GM19397 (cell line): ENCODE measurements at regions not wholly inside any gene's neighbourhood (a gene's known extent, or its start where the extent isn't known, plus 50 kb on each side); places are given as distances from the start of the nearest gene placed in this dataset.
"Not testable (repeated sequence)": the region's sequence is repeated elsewhere in the genome, so short reads cannot be mapped to it uniquely, and the experiment has no call there.

ENCODE experiments used
- ATAC-seq: cut with Tn5 transposase; IDR thresholded peaks from one replicate; pipeline ENCODE4 v1.9.1; 2021; ENCODE audit warnings: mild to moderate bottlenecking, moderate library complexity; ENCODE audit not compliant: unreplicated experiment

- no peak for ATAC-seq
Observed at GRCh38 chr6:150733726-150734125, 131.8 kb upstream of the MTHFD1L start.

GRCh38 chr6:150734235-150734634 is 131.3 kb upstream of the MTHFD1L start:
- ATAC-seq, result no peak

GRCh38 chr6:150735341-150735851 is 130.1 kb upstream of the MTHFD1L start:
- ATAC-seq, result no peak

- no peak for ATAC-seq
Observed at GRCh38 chr6:150738092-150738629, 127.3 kb upstream of the MTHFD1L start.

- ATAC-seq, result no peak
Observed at GRCh38 chr6:150739711-150740349, 125.7 kb upstream of the MTHFD1L start.

GRCh38 chr6:150740453-150740852 is 125.0 kb upstream of the MTHFD1L start:
- ATAC-seq, result no peak

- ATAC-seq, result no peak
Observed at GRCh38 chr6:150741633-150742200, 123.8 kb upstream of the MTHFD1L start.

GRCh38 chr6:150744522-150745260 is 120.8 kb upstream of the MTHFD1L start:
- no peak for ATAC-seq

- ATAC-seq, result no peak
Observed at GRCh38 chr6:150745896-150746295, 119.6 kb upstream of the MTHFD1L start.

- no peak for ATAC-seq
Observed at GRCh38 chr6:150747155-150747554, 118.3 kb upstream of the MTHFD1L start.

GRCh38 chr6:150749091-150749670 is 116.3 kb upstream of the MTHFD1L start:
- no peak for ATAC-seq

GRCh38 chr6:150751296-150751695 is 114.2 kb upstream of the MTHFD1L start:
- ATAC-seq, result no peak

- ATAC-seq, result no peak
Observed at GRCh38 chr6:150752409-150752808, 113.1 kb upstream of the MTHFD1L start.

GRCh38 chr6:150753371-150754064 is 112.0 kb upstream of the MTHFD1L start:
- no peak for ATAC-seq

- ATAC-seq, result no peak
Observed at GRCh38 chr6:150755042-150755441, 110.5 kb upstream of the MTHFD1L start.

GRCh38 chr6:150755524-150755923 is 110.0 kb upstream of the MTHFD1L start:
- no peak for ATAC-seq

- no peak for ATAC-seq
Observed at GRCh38 chr6:150756173-150756572, 109.3 kb upstream of the MTHFD1L start.

- not testable (repeated sequence) for ATAC-seq
Observed at GRCh38 chr6:150757807-150758206, 107.7 kb upstream of the MTHFD1L start.

- ATAC-seq, result no peak
Observed at GRCh38 chr6:150759483-150759882, 106.0 kb upstream of the MTHFD1L start.

- ATAC-seq, result no peak
Observed at GRCh38 chr6:150761771-150762170, 103.7 kb upstream of the MTHFD1L start.
